Activated T-cell treated with anti-CD3 and anti-CD28 coated beads for 24 hours (primary cell): ENCODE measurements at regions not wholly inside any gene's neighbourhood (a gene's known extent, or its start where the extent isn't known, plus 50 kb on each side); places are given as distances from the start of the nearest gene placed in this dataset.

Experiments
- DNase-seq: peaks from one replicate; pipeline ENCODE4 v3.0.0-alpha.2; 2020; ENCODE audit warnings: low read depth

- no peak for DNase-seq
These were observed 333.9 kb upstream of the PIK3C3 start for GRCh38 chr18:41621177-41621576.

GRCh38 chr18:41618147-41618546 is 336.9 kb upstream of the PIK3C3 start:
- DNase-seq, result no peak

GRCh38 chr18:41617647-41618046 is 337.4 kb upstream of the PIK3C3 start:
- no peak for DNase-seq

DNA sequence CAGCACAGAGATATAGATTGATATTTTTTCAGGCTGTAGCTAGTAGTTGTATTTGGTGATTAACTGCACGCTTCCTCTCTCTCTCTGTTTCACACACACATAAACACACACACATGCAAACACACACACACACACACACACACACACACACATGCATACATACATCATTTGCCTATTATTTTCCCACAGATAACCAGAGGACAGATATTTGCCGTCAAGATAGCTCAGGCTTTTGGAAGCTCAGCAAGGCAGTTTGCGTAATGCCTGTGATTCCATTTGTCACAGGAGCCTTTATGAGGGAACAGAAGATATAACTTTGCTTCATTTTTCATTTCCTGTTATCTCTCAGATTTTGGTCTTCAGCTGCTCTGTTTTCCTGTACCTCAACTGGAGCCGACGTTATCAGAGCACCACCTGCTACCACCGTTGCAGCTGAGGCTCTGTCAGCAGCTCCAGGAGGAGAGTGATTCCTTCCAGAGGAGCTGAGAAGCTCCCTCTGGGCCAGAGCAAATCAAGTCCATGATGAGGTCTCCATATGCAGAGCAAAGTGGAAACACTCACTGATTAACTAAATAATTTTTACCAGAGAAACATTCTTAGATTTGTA is 341.9 kb upstream of the PIK3C3 start:
- DNase-seq, result no peak

DNA sequence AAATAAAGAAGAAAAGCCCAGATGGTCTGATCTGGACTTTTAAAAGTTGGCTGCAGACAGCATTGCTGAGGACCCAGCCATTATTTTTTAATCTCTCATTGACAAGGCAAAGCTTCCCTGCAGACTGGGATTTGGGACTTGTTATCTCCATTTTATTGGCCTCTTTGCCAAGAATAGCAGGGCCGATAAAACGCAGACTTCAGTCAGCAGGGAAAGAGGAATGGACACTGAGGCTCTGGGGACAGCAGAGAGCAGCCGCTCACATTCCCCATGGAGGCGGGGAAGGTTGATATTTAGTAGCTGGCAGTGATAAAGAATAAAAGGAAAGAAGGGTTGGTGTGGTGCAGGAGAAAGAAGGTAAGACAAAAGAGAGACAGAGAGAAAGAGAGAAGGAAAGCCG is 350.1 kb upstream of the PIK3C3 start:
- DNase-seq, result no peak

- no peak for DNase-seq
These were observed 353.0 kb upstream of the PIK3C3 start for GRCh38 chr18:41602034-41602433.

DNA sequence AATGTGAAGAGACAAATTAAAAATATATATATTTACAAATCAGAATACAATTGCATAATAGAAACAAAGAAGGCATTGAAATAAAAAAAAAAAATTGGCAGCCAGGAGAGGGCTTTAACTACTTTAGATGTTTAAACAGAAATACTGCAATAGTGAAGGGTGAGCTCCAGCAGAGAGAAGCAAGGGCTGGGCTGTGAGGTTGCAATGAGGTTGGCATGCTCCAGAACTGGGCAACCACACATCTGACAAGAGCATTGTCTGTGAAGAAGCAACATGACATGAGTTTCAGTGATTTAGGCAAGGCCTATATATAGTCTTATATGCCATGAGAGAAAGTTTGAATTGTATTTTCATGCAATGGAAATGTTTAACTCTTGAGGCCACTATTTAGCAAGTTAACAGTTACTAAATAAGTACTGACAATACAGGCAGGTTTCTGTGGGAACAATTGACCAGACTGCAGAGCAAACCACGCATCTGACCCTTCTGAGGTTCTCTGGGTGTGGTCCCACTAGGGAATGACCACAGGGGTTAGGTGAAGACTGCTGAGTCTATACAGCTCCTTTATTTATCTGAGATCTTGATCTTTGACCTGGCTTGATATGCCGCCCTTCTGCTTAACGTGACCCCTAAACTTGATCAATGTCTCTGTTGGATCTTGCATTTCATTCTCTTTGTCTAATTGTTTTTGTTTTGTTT is 354.2 kb upstream of the PIK3C3 start:
- DNase-seq, result no peak

GRCh38 chr18:41599466-41599865 is 355.6 kb upstream of the PIK3C3 start:
- DNase-seq, result no peak

DNA sequence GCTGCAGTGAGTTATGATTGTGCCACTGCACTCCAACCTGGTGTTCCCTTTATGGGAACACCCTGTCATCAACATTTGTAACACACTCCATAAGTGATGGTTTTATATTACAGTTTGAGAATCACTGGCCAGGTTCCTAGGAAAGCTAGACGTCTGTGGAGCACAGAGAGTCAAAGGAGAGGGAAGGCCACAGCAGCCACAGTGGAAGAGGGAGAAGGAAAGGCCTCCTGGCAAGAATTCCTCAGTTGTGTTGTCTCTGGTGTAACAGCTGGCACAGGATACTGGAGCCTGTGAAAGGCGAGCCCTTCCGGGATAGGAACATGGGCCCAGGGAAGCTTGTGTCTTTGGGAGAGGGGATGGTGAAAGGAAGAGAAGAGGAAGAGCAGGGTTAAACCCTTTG is 360.5 kb upstream of the PIK3C3 start:
- DNase-seq, result no peak

GRCh38 chr18:41593171-41593675 is 361.8 kb upstream of the PIK3C3 start:
- DNase-seq, result no peak

DNA sequence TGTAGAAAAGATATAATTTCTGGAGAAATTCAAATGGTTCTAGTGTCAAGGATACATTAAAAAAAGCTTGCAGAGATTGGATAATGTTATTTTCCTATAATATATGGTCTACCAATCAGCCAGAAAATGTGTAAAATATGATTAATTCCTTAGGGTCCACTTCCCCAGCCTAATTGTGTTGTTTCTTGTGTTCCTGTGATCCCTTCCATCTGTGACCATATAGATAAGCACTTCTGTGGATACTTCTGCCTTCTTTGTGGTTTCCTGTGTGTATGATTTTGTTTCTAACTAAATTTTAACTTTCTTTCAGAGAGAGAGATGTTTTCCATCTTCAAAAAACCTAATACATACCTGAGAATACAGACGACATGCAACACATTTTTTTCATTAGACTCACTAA is 367.1 kb upstream of the PIK3C3 start:
- no peak for DNase-seq

- no peak for DNase-seq
These were observed 369.5 kb upstream of the PIK3C3 start for GRCh38 chr18:41585512-41585911.

DNA sequence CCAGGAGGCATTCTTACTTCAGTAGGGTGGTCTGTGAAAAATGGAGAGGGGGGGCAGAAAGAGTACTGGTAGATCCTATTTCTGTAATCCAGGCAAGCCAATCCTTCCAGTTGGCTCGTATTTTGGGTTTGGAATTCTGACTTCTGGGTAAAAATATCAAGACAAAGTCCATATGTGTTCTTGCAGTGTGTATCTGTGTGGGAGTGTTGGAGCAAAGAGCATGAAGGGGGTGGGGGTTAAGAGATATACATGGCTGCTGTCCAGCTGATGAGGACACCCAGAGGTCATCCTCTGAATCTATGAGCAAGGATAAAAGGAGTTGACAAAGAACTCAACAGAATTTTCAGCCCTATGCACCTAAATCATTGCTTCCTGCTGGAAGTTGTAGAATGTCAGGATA is 375.8 kb upstream of the PIK3C3 start:
- DNase-seq, result no peak

GRCh38 chr18:41577529-41577928 is 377.5 kb upstream of the PIK3C3 start:
- DNase-seq, result no peak

- DNase-seq, result no peak
These were observed 378.4 kb upstream of the PIK3C3 start for GRCh38 chr18:41576643-41577042.

- no peak for DNase-seq
These were observed 385.2 kb upstream of the PIK3C3 start for GRCh38 chr18:41569867-41570266.

DNA sequence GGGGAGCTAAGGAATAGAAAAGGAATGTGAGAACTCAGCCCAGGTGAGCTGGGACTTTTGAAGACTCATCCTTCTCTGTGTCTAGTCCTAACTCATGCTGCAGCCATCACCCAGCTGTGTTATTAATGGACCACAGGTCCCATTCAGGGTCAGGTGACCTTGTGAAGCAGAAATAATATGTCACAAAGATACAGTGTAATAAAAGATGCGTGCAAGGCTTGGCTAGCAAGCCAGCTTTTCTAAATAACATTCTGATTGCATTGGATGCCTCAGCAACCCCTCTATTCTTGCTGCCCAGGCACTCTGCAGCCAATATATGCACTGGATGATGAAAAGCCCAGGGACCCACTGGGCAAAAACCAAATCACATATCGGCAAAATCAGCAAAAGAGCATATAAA is 393.1 kb upstream of the PIK3C3 start:
- no peak for DNase-seq

DNA sequence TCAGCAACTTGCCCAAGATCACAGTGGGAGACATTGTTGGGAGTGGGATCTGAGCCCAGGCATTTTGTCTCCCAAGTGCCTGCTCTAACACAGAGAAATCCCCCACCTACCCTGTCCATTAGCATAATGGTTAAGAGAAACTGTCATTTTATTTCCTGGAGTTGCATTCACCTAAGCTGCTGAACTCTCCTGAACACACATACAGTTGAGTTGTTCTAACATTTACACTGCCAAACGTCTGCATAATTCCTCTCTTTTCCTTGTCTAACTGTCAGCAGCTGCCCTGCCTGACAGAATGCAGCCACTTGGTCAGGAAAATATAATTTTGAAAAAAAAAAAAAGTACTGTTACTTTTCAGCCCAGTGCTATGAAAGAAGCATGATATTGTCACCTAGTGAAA is 396.3 kb upstream of the PIK3C3 start:
- no peak for DNase-seq

GRCh38 chr18:41553716-41554115 is 401.3 kb upstream of the PIK3C3 start:
- no peak for DNase-seq

DNA sequence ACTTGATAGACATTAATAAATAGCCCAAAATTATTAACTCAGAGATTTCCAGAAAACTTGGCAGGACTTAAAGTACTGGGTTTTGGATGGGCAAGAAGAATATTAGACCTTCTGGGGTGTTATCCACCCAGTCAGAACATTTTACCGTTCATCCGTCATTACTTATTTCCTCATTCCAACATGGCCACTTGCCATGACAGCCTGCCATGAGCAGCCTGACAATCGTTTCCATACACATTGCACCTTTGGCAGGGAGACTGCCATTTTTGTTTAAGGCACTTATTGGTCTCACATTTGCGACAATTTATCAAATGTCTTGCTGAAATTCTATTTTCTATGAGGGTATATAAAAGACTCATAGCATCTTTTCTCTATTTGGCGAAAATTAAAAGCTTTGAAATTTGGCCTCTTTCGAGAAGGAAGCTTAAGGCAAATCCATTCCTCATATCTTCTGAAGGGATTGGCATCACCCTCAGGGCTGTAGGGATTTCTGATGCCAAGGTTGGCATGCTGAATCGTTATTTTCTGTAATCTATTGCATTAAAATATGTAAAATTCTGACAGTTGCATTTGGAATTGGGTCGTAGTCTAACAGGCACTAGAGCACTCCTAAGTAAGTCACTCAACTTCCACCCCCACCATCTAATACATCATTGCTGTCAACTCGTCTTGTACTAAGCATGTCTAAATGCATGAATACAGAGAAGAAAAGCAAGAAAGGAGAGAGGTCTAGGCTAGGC is 406.3 kb upstream of the PIK3C3 start:
- DNase-seq, result no peak

- no peak for DNase-seq
These were observed 409.7 kb upstream of the PIK3C3 start for GRCh38 chr18:41545091-41545888.

DNA sequence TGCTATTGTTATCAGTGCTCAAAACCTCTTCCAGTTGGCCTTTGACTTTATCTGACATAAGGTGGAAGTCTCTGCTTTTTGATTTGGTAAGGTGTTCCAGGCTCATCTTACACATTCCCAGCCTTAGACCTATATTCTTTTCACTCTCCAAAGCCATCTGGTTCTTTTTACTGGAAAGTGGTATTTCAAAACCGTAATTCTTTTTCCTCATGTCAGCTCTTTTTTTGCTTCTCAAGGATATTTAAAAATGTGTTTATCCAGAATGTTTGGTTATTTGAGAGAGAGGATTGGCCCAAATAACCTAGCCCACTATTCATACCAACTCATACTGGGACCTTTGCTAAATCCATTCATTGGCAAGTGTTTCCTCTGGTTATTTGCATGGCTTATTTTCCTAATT is 411.2 kb upstream of the PIK3C3 start:
- DNase-seq, result no peak
